HEK293T (cell line): ENCODE measurements at regions not wholly inside any gene's neighbourhood (a gene's known extent, or its start where the extent isn't known, plus 50 kb on each side); places are given as distances from the start of the nearest gene placed in this dataset.

Experiments used
- BHLHE40 ChIP-seq: fragments of 450-650 bp; IDR thresholded peaks from 2 replicates; pipeline ENCODE4 v1.6.1; 2016; ENCODE audit warnings: mild to moderate bottlenecking, moderate library complexity, borderline replicate concordance
- ELF4 ChIP-seq: fragments of 450-650 bp; IDR thresholded peaks from 2 replicates; pipeline ENCODE4 v1.6.1; 2017; ENCODE audit warnings: antibody characterized with exemption
- FOXK2 ChIP-seq: fragments of 450-650 bp; IDR thresholded peaks from 2 replicates; pipeline ENCODE4 v1.6.1; 2016; ENCODE audit warnings: mild to moderate bottlenecking
- HDGF ChIP-seq: fragments of 450-650 bp; IDR thresholded peaks from 2 replicates; pipeline ENCODE4 v1.6.1; 2017; ENCODE audit warnings: antibody characterized with exemption, borderline replicate concordance
- SP1 ChIP-seq: fragments of 450-650 bp; IDR thresholded peaks from 2 replicates; pipeline ENCODE4 v1.6.1; 2017
- SUZ12 ChIP-seq: fragments of 450-650 bp; IDR thresholded peaks from 2 replicates; pipeline ENCODE4 v1.6.1; 2016; ENCODE audit warnings: mild to moderate bottlenecking
- TARDBP ChIP-seq: fragments of 450-650 bp; IDR thresholded peaks from 2 replicates; pipeline ENCODE4 v1.6.1; 2016
- ZNF384 ChIP-seq: fragments of 450-650 bp; IDR thresholded peaks from 2 replicates; pipeline ENCODE4 v1.6.1; 2016
- TF ChIP-seq, protein P1 (sequence below): fragments of 450-650 bp; IDR thresholded peaks from 2 replicates; pipeline ENCODE4 v1.6.1; 2016

DNA sequence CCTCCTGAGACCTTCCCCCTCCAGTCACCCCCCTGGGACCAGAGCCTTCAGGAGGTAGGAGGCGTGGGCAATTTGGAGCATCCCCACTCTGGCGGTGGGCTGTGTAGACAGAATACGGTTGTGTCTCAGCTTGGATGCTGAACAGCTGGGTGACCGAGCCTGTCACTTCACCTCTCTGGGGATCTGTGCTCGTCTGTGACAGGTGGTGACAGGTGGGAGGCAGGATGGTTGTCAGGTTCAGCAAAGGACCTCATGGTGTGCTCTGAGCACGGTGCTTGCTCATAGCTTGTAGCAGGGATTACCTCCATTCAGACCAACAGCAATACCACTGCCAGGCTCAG lies 186.5 kb upstream of the HS6ST1 start:
- TF ChIP-seq HDGF (no peak), BHLHE40 (no peak), SP1 (no peak), SUZ12 (no peak), ELF4 (no peak), TARDBP (no peak), FOXK2 (no peak), ZNF384 (no peak)
- TF ChIP-seq, protein P1, sequence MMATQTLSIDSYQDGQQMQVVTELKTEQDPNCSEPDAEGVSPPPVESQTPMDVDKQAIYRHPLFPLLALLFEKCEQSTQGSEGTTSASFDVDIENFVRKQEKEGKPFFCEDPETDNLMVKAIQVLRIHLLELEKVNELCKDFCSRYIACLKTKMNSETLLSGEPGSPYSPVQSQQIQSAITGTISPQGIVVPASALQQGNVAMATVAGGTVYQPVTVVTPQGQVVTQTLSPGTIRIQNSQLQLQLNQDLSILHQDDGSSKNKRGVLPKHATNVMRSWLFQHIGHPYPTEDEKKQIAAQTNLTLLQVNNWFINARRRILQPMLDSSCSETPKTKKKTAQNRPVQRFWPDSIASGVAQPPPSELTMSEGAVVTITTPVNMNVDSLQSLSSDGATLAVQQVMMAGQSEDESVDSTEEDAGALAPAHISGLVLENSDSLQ, result no peak
